ENCODE measurements at regions not wholly inside any gene's neighbourhood (a gene's known extent, or its start where the extent isn't known, plus 50 kb on each side); places are given as distances from the start of the nearest gene placed in this dataset.

GRCh38 chr12:75705749-75706711 lies 194.6 kb upstream of the KRR1 start:
- peak overlapping the region; percentile 33 for H3K4me2 ChIP-seq (ENCODE audit: insufficient read depth, low read length)
- FAIRE-seq (peak; percentile 35), DNase-seq (ENCODE audit: extremely low read depth in 1 of 4, low spot score in 3 of 4) (peak; percentile 32 to 54 (median 38)), ATAC-seq (peak; percentile 72)
- no peaks in the 10 kb centered on the region for H3K27me3 ChIP-seq (ENCODE audit: control insufficient read depth in 2 of 2, insufficient read depth in 2 of 2, low read length in 2 of 2)
- WGBS (ENCODE audit: insufficient coverage, low coverage, missing lambda C conversion rate): 13% methylated on average over 6 of the region's 8 CpGs
- no peak overlapping the region for H3K4me3 ChIP-seq
- POLR2A ChIA-PET: interaction anchor here (1.2 to 1.4 kb wide), 2 partner anchors 10 to 37 kb away, joined by 4 read pairs; no protein-coding TSS in a partner anchor
- peak overlapping the region in 1 of 2 experiments; percentile 32; a peak in 1 of 4 replicates for H3K9ac ChIP-seq (ENCODE audit: insufficient read depth in 1 of 2, low read depth in 2 of 2, low read length in 2 of 2)
- no peaks in the 10 kb centered on the region for H3K36me3 ChIP-seq (ENCODE audit: control insufficient read depth, insufficient read depth, low read length)
- intact Hi-C loops (cut with micrococcal nuclease) (loop anchor here (5.0 to 10.0 kb wide), 2 partner anchors 189 to 326 kb away; partner anchors contain the start of gene PHLDA1), in situ Hi-C loops (cut with MboI) (no loop called here)
- H3K4me1 ChIP-seq (replicated peaks in 1 of 2; ENCODE audit: control insufficient read depth in 2 of 2, insufficient read depth in 2 of 2, low read length in 2 of 2): peaks cover 3 to 35% of the 10 kb centered on the region in 2 experiments; a peak in 4 of 5 replicates
- H2AFZ ChIP-seq (ENCODE audit: low read depth, low read length): peak overlapping the region; percentile 33
- BruUV-seq (replicated peaks): no TSS peak
- CTCF ChIA-PET (ENCODE audit: low intra/inter-chr PET ratio): no interaction called here
- no peaks in the 10 kb centered on the region for H3K9me3 ChIP-seq (replicated peaks; ENCODE audit: control insufficient read depth, insufficient read depth, low read depth, low read length)
- H4K20me1 ChIP-seq (replicated peaks; ENCODE audit: control insufficient read depth, insufficient read depth, low read length): no peaks in the 10 kb centered on the region
- peak overlapping the region; percentile 65 for H3K27ac ChIP-seq (ENCODE audit: extremely low read depth, low read depth, low read length)
- H3K9me1 ChIP-seq (ENCODE audit: control insufficient read depth, insufficient read depth, low read length): no peaks in the 10 kb centered on the region
- H3K79me2 ChIP-seq (ENCODE audit: control insufficient read depth, insufficient read depth, low read length): no peaks in the 10 kb centered on the region
- no peak for TF ChIP-seq E4F1 (CRISPR knock-in tag; IDR thresholded peaks at IDR 0.05; ENCODE audit: borderline replicate concordance)
- no peak for TF ChIP-seq TAF1 (IDR thresholded peaks at IDR 0.05; ENCODE audit: control insufficient read depth, extremely low read depth, insufficient read depth, low read length, severe bottlenecking)
- TF ChIP-seq SFPQ (IDR thresholded peaks at IDR 0.05; ENCODE audit: low read depth, low read length): no peak
- TF ChIP-seq TFAM (CRISPR knock-in tag; conservative IDR thresholded peaks at IDR 0.05): no peak
- TF ChIP-seq ZNF134 (CRISPR knock-in tag; conservative IDR thresholded peaks at IDR 0.05): no peak
- TF ChIP-seq HDAC6 (IDR thresholded peaks at IDR 0.05; ENCODE audit: low read depth, low read length): no peak
- no peak for TF ChIP-seq FOXA1 (IDR thresholded peaks at IDR 0.05; ENCODE audit: borderline replicate concordance)
- TF ChIP-seq HNRNPUL1 (IDR thresholded peaks at IDR 0.05; ENCODE audit: low read length): no peak
- 0 out of 2 replicates have a peak, but pooled peaks have one; percentile 6 for TF ChIP-seq ZNF436 (CRISPR knock-in tag; IDR thresholded peaks at IDR 0.05)
- TF ChIP-seq ZNF507 (tag; conservative IDR thresholded peaks at IDR 0.05): no peak
- TF ChIP-seq MEIS2 (IDR thresholded peaks at IDR 0.05; ENCODE audit: partially characterized antibody): peak; percentile 84
- TF ChIP-seq USF2 (CRISPR knock-in tag; IDR thresholded peaks at IDR 0.05): no peak
- no peak for TF ChIP-seq SMAD4 (CRISPR knock-in tag; conservative IDR thresholded peaks at IDR 0.05)
